ENCODE measurements at regions not wholly inside any gene's neighbourhood (a gene's known extent, or its start where the extent isn't known, plus 50 kb on each side); places are given as distances from the start of the nearest gene placed in this dataset.

GRCh38 chr21:33978585-33978984, 63.0 kb upstream of the ATP5PO start:
- no peak for TF ChIP-seq CTCF (IDR thresholded peaks at IDR 0.05 in 2 of 3, conservative IDR thresholded peaks at IDR 0.05 in 1 of 3; ENCODE audit: control insufficient read depth in 2 of 3, extremely low read depth in 1 of 3, insufficient read depth in 1 of 3, low read depth in 3 of 3, low read length in 3 of 3)
- no peak for TF ChIP-seq ZNF217 (IDR thresholded peaks at IDR 0.05)
- TF ChIP-seq POLR2A (IDR thresholded peaks at IDR 0.05; ENCODE audit: low read depth, low read length): no peak
- no peak for TF ChIP-seq ZSCAN29 (IDR thresholded peaks at IDR 0.05)
- TF ChIP-seq RFX5 (IDR thresholded peaks at IDR 0.05; ENCODE audit: low read depth, low read length): no peak
- no peak for TF ChIP-seq BRCA1 (IDR thresholded peaks at IDR 0.05; ENCODE audit: low read depth, low read length)
- TF ChIP-seq GABPA (IDR thresholded peaks at IDR 0.05; ENCODE audit: low read depth): no peak
- no peak for TF ChIP-seq ELK1 (IDR thresholded peaks at IDR 0.05; ENCODE audit: low read depth, low read length)
- no peak for TF ChIP-seq ATF7 (IDR thresholded peaks at IDR 0.05; ENCODE audit: low read depth)
- no peak for TF ChIP-seq MEF2B (IDR thresholded peaks at IDR 0.05; ENCODE audit: partially characterized antibody, poor library complexity, severe bottlenecking)
- TF ChIP-seq NBN (IDR thresholded peaks at IDR 0.05): no peak
- no peak for TF ChIP-seq BHLHE40 (IDR thresholded peaks at IDR 0.05; ENCODE audit: borderline replicate concordance in 1 of 2, low read depth in 2 of 2, low read length in 1 of 2)
- no peak for TF ChIP-seq KDM1A (IDR thresholded peaks at IDR 0.05; ENCODE audit: borderline replicate concordance)

All from GM12878 (cell line).